ENCODE measurements at regions not wholly inside any gene's neighbourhood (a gene's known extent, or its start where the extent isn't known, plus 50 kb on each side); places are given as distances from the start of the nearest gene placed in this dataset.
A peak's percentile ranks its signal among the peaks of the same experiment; 100 is the strongest.

DNA sequence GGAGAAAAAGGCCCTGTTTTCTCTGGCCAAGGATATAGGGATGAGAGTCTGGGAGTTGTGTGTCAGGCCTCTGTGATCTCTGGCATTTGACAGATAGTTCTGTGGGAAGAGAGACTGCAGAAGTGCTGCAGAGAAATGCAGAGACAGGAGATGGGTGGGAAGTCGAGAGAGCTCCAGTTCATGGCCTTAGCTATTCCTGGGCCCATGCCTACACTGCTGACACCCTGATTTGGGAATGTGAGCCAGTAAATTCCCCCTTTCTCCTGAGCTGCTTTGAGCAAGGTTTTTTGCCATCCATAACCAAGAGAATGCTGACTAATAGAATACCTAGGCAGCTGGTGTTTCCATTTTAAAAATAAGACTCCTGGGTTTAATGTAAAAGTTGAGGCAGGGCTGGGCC is 59.3 kb downstream of the EBLN2 start:
- Histone ChIP-seq H3K9me3 (ENCODE audit: control insufficient read depth, insufficient read depth, low read length) (no peaks in the 10 kb centered on the region), H3K27me3 (ENCODE audit: control insufficient read depth, insufficient read depth, low read length) (no peaks in the 10 kb centered on the region), H3K4me1 (ENCODE audit: control insufficient read depth, insufficient read depth, low read length) (no peaks in the 10 kb centered on the region), H3K27ac (ENCODE audit: low read depth, low read length) (no peak overlapping the region), H3K4me3 (ENCODE audit: low read depth, low read length) (no peak overlapping the region), H3K36me3 (ENCODE audit: control insufficient read depth, insufficient read depth, low read length) (no peaks in the 10 kb centered on the region)
- 100% methylated on average over 1 of the region's 1 CpG for WGBS (ENCODE audit: insufficient coverage)
- no peak for DNase-seq (ENCODE audit: low read depth in 4 of 6, low spot score in 6 of 6)

GRCh38 chr3:73121669-73122331 is 60.3 kb downstream of the EBLN2 start:
- no peaks in the 10 kb centered on the region for H3K36me3 ChIP-seq (ENCODE audit: control insufficient read depth, insufficient read depth, low read length)
- no peaks in the 10 kb centered on the region for H3K27me3 ChIP-seq (ENCODE audit: control insufficient read depth, insufficient read depth, low read length)
- H3K4me3 ChIP-seq (ENCODE audit: low read depth, low read length), result no peak overlapping the region
- no peak overlapping the region for H3K27ac ChIP-seq (ENCODE audit: low read depth, low read length)
- H3K4me1 ChIP-seq (ENCODE audit: control insufficient read depth, insufficient read depth, low read length), result no peaks in the 10 kb centered on the region
- WGBS (ENCODE audit: insufficient coverage), result no CpG with 5 or more reads among the region's 2 CpGs
- H3K9me3 ChIP-seq (ENCODE audit: control insufficient read depth, insufficient read depth, low read length), result no peaks in the 10 kb centered on the region
- no peak for DNase-seq (ENCODE audit: low read depth in 4 of 6, low spot score in 6 of 6)

GRCh38 chr3:73134034-73134433 is 72.6 kb downstream of the EBLN2 start:
- H3K4me1 ChIP-seq (ENCODE audit: control insufficient read depth, insufficient read depth, low read length), result no peaks in the 10 kb centered on the region
- WGBS (ENCODE audit: insufficient coverage), result 100% methylated on average over 1 of the region's 1 CpG
- no peaks in the 10 kb centered on the region for H3K36me3 ChIP-seq (ENCODE audit: control insufficient read depth, insufficient read depth, low read length)
- DNase-seq (ENCODE audit: low read depth in 4 of 6, low spot score in 6 of 6), result no peak
- no peak overlapping the region for H3K27ac ChIP-seq (ENCODE audit: low read depth, low read length)
- H3K27me3 ChIP-seq (ENCODE audit: control insufficient read depth, insufficient read depth, low read length), result no peaks in the 10 kb centered on the region
- no peaks in the 10 kb centered on the region for H3K9me3 ChIP-seq (ENCODE audit: control insufficient read depth, insufficient read depth, low read length)
- H3K4me3 ChIP-seq (ENCODE audit: low read depth, low read length), result no peak overlapping the region

GRCh38 chr3:73136941-73137340 is 75.5 kb downstream of the EBLN2 start:
- Histone ChIP-seq H3K4me3 (ENCODE audit: low read depth, low read length) (no peak overlapping the region), H3K27me3 (ENCODE audit: control insufficient read depth, insufficient read depth, low read length) (no peaks in the 10 kb centered on the region), H3K36me3 (ENCODE audit: control insufficient read depth, insufficient read depth, low read length) (no peaks in the 10 kb centered on the region), H3K9me3 (ENCODE audit: control insufficient read depth, insufficient read depth, low read length) (no peaks in the 10 kb centered on the region), H3K4me1 (ENCODE audit: control insufficient read depth, insufficient read depth, low read length) (no peaks in the 10 kb centered on the region), H3K27ac (ENCODE audit: low read depth, low read length) (no peak overlapping the region)
- peak in 1 of 6 donors; percentile 34 for DNase-seq (ENCODE audit: low read depth in 4 of 6, low spot score in 6 of 6)
- WGBS (ENCODE audit: insufficient coverage), result 67% methylated on average over 2 of the region's 6 CpGs

DNA sequence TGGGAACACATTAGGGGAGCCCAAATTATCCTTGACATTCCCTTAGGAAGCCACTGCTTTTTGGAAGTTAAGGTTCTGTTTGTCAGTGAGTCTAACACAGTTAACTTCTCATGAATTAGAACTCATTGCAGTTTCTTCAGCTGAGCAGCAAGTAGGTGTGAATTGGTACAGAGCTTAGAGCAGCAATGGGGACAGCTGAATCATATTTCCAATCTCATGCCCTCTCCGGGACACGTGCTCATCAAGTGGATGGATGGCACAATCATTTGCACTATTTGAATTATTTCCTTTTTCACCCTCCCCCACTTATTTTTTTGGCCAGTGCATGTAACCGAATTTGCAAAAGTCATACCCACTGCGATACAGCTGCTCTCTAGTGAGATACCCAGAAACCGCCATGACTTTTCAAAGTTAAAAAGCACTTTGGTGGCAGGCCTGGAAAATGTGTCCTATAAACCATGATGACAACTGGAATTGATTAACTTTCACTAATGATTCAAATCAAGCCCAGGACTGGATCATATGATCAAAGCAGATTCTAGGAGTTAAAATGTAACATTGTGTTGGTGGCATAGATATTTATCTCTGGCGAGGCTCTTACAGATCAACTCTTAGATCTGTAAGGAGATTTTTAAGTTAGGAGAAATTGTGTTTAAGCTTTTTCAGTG is 76.4 kb downstream of the EBLN2 start:
- WGBS (ENCODE audit: insufficient coverage), result 93% methylated on average over 6 of the region's 6 CpGs
- no peak overlapping the region for H3K4me3 ChIP-seq (ENCODE audit: low read depth, low read length)
- H3K36me3 ChIP-seq (ENCODE audit: control insufficient read depth, insufficient read depth, low read length), result no peaks in the 10 kb centered on the region
- DNase-seq (ENCODE audit: low read depth in 4 of 6, low spot score in 6 of 6), result no peak
- no peaks in the 10 kb centered on the region for H3K9me3 ChIP-seq (ENCODE audit: control insufficient read depth, insufficient read depth, low read length)
- no peaks in the 10 kb centered on the region for H3K27me3 ChIP-seq (ENCODE audit: control insufficient read depth, insufficient read depth, low read length)
- H3K4me1 ChIP-seq (ENCODE audit: control insufficient read depth, insufficient read depth, low read length), result no peaks in the 10 kb centered on the region
- no peak overlapping the region for H3K27ac ChIP-seq (ENCODE audit: low read depth, low read length)

- no peak overlapping the region for H3K27ac ChIP-seq (ENCODE audit: low read depth, low read length)
- 86% methylated on average over 3 of the region's 7 CpGs for WGBS (ENCODE audit: insufficient coverage)
- H3K4me1 ChIP-seq (ENCODE audit: control insufficient read depth, insufficient read depth, low read length), result no peaks in the 10 kb centered on the region
- no peak for DNase-seq (ENCODE audit: low read depth in 4 of 6, low spot score in 6 of 6)
- H3K9me3 ChIP-seq (ENCODE audit: control insufficient read depth, insufficient read depth, low read length), result no peaks in the 10 kb centered on the region
- no peaks in the 10 kb centered on the region for H3K27me3 ChIP-seq (ENCODE audit: control insufficient read depth, insufficient read depth, low read length)
- H3K4me3 ChIP-seq (ENCODE audit: low read depth, low read length), result no peak overlapping the region
- H3K36me3 ChIP-seq (ENCODE audit: control insufficient read depth, insufficient read depth, low read length), result no peaks in the 10 kb centered on the region
These were observed 79.4 kb downstream of the EBLN2 start for GRCh38 chr3:73140772-73141442.

- no peak for DNase-seq (ENCODE audit: low read depth in 4 of 6, low spot score in 6 of 6)
- no peaks in the 10 kb centered on the region for H3K27me3 ChIP-seq (ENCODE audit: control insufficient read depth, insufficient read depth, low read length)
- no peaks in the 10 kb centered on the region for H3K4me1 ChIP-seq (ENCODE audit: control insufficient read depth, insufficient read depth, low read length)
- H3K9me3 ChIP-seq (ENCODE audit: control insufficient read depth, insufficient read depth, low read length), result no peaks in the 10 kb centered on the region
- no peak overlapping the region for H3K4me3 ChIP-seq (ENCODE audit: low read depth, low read length)
- no peaks in the 10 kb centered on the region for H3K36me3 ChIP-seq (ENCODE audit: control insufficient read depth, insufficient read depth, low read length)
- WGBS (ENCODE audit: insufficient coverage), result 100% methylated on average over 1 of the region's 3 CpGs
- no peak overlapping the region for H3K27ac ChIP-seq (ENCODE audit: low read depth, low read length)
These were observed 80.1 kb downstream of the EBLN2 start for GRCh38 chr3:73141525-73141924.

- WGBS (ENCODE audit: insufficient coverage), result 70% methylated on average over 2 of the region's 4 CpGs
- DNase-seq (ENCODE audit: low read depth in 4 of 6, low spot score in 6 of 6), result no peak
- Histone ChIP-seq H3K36me3 (ENCODE audit: control insufficient read depth, insufficient read depth, low read length) (no peaks in the 10 kb centered on the region), H3K4me1 (ENCODE audit: control insufficient read depth, insufficient read depth, low read length) (no peaks in the 10 kb centered on the region), H3K27ac (ENCODE audit: low read depth, low read length) (no peak overlapping the region), H3K27me3 (ENCODE audit: control insufficient read depth, insufficient read depth, low read length) (no peaks in the 10 kb centered on the region), H3K9me3 (ENCODE audit: control insufficient read depth, insufficient read depth, low read length) (no peaks in the 10 kb centered on the region), H3K4me3 (ENCODE audit: low read depth, low read length) (no peak overlapping the region)
These were observed 81.9 kb downstream of the EBLN2 start for GRCh38 chr3:73143401-73143800.

DNA sequence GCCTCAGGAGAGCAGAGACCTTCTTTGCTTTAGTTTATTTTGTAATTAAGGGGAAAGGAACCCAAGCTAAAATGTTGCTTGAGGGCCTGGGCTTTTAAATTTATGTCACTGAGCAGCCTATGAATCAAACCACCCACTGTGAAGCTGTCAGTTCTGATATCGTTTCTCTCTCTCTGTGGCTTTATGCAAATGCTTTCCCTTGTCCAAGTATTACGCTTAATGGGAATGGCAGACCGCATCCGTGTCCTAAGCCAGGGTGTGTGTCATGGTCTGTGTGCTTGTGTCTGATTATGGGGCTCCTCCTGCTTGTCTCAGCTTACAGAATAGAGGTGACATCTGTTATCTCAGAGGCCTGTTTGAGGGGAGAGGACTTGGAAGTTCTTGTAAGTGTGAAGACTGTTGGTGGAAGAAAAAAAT is 82.4 kb downstream of the EBLN2 start:
- H3K9me3 ChIP-seq (ENCODE audit: control insufficient read depth, insufficient read depth, low read length), result no peaks in the 10 kb centered on the region
- no peak overlapping the region for H3K4me3 ChIP-seq (ENCODE audit: low read depth, low read length)
- DNase-seq (ENCODE audit: low read depth in 4 of 6, low spot score in 6 of 6), result peak in 2 of 6 donors; percentile 33 to 59
- H3K4me1 ChIP-seq (ENCODE audit: control insufficient read depth, insufficient read depth, low read length), result no peaks in the 10 kb centered on the region
- no peaks in the 10 kb centered on the region for H3K36me3 ChIP-seq (ENCODE audit: control insufficient read depth, insufficient read depth, low read length)
- WGBS (ENCODE audit: insufficient coverage), result 23% methylated on average over 3 of the region's 4 CpGs
- no peaks in the 10 kb centered on the region for H3K27me3 ChIP-seq (ENCODE audit: control insufficient read depth, insufficient read depth, low read length)
- H3K27ac ChIP-seq (ENCODE audit: low read depth, low read length), result no peak overlapping the region

- Histone ChIP-seq H3K27me3 (ENCODE audit: control insufficient read depth, insufficient read depth, low read length) (no peaks in the 10 kb centered on the region), H3K4me3 (ENCODE audit: low read depth, low read length) (no peak overlapping the region), H3K27ac (ENCODE audit: low read depth, low read length) (no peak overlapping the region), H3K36me3 (ENCODE audit: control insufficient read depth, insufficient read depth, low read length) (no peaks in the 10 kb centered on the region), H3K4me1 (ENCODE audit: control insufficient read depth, insufficient read depth, low read length) (no peaks in the 10 kb centered on the region), H3K9me3 (ENCODE audit: control insufficient read depth, insufficient read depth, low read length) (no peaks in the 10 kb centered on the region)
- no peak for DNase-seq (ENCODE audit: low read depth in 4 of 6, low spot score in 6 of 6)
- WGBS (ENCODE audit: insufficient coverage), result 93% methylated on average over 2 of the region's 5 CpGs
These were observed 82.8 kb downstream of the EBLN2 start for GRCh38 chr3:73144276-73144675.

Data from spinal cord (tissue), 9 donors.